NCI-H2196 (cell line): ENCODE measurements at regions not wholly inside any gene's neighbourhood (a gene's known extent, or its start where the extent isn't known, plus 50 kb on each side); places are given as distances from the start of the nearest gene placed in this dataset.

ENCODE experiments used
- DNase-seq: peaks from one replicate; lab custom pipeline; 2025; ENCODE audit not compliant: unreplicated experiment; lab: John Stamatoyannopoulos, UW

DNA sequence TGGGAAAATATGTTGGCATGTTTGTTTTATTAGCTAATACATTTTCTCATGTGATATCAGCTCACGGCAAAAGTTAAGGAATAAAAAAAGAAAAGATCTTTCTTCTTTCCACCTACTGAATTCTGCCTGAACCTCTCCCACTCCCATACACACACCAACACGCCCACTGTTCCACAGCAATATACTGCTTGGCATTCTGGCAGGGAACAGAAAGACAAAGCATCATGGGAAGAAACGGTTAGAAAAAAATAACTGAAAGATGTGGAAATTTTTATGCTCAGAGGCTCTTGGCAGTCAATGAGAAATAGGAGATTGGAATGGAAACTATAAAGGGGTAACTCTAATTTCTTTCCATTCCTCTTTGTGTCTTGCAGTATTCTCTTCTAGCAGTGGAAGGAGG, 268.5 kb downstream of the FOXG1 start:
- no peak for DNase-seq

DNA sequence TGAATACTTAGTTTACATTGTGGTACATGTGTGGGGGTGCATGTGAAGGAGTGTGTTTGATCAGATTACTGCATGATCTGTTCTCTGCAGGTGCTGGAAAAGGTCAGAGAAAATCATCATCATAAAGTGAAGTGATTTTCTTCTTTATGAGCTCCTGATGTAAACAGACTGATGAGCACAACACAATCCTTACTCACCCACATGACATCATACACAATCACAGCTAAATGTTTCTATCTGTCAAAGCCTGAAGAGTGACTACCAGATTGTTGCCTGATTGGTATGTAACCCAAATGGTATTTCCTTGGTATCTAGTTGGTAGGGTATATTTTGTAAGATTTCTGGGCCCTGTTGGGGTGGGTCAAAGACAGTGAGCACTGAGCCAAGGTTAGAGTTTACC, 270.8 kb downstream of the FOXG1 start:
- no peak for DNase-seq

DNA sequence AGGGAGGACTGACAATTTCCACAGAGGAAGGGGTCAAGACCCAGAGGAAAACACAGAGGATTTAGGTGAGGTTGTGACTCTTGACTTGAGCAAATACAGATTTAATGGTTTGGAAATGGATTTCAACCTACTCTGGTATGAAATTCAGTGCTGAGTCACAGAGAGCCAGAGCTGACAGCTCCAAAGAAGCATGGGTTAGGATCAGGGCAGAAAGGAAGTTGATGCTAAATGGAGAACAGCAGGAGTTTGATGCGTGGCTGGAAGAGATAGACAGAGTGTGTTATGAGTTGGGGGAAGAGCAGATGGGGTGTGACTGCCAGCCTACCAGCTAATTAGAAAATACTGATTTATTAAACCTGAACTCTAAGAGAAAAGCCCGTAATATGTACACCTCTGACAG, 272.6 kb downstream of the FOXG1 start:
- DNase-seq = no peak

DNA sequence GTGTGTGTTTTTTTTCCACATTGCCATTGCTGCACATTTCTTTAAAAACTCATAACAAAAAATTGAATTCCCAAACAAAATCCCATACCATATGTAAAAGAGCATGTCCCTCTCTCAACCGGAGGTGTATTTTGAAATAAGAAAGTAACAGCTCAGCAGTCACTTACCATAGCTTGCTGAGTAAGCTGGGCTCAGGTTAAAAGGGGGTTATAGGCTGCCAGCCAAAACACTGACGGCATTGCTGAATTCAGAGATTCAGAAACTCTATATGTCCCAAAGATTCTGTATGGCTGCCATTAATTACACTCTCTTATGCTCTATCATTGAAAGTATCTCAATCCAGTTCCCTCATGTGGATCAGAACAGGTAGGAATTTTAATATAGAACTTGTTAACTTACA, 276.0 kb downstream of the FOXG1 start:
- no peak for DNase-seq

DNA sequence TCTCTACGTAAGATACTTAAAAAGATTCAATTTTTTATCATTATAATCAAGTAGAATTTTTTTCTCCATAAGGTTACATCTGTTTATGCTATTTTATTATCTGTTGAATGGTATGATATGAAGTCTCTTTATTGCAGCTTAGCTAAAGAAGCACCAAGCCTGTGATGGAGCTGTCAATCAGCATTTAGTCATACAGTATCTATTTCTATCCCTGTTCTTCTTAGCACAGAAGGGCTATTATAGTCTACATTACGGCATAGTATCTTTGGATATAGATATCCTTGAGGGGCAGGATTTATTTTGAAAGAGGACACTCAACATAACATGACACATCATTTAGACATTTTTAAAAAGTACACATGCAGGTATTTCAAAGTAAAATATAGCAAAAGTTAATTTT, 277.1 kb downstream of the FOXG1 start:
- DNase-seq = no peak

DNA sequence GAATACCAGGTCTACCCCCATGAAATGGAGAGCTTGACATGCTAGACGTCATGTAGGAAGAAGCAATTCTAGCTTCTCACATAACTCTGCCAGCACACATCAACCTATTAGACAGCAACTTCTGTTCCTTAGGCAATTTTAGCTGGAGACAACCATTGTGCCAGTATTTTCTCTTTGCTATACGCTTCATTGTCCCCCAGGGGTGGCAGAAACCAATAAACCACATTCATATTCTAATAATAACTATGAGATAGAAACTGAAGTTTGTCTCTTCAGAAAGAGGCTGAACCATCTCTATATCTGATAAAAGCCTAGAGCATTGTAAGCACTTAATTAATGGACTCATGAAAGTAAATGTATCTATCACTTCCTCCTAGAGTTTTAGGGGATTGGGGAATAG, 278.6 kb downstream of the FOXG1 start:
- no peak for DNase-seq

DNA sequence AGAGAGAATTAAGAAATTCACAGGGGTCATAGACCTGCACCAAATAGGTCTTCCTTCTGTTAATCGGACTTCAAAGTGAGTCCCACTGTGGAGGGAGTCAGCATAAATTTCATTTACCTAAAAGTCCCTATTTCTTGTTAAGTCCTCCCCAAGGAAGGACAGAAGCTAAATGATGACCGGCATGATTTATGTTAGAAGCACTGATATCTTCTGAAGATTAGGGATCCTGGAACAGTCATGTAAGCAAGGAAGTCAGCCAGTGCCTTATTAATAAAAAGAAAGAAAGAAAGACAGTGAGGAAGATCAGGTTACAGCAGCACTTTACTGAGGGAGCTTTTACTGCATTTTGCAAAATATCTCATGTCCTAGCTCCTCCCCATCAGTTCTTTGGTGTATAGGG, 287.5 kb downstream of the FOXG1 start:
- no peak for DNase-seq

DNA sequence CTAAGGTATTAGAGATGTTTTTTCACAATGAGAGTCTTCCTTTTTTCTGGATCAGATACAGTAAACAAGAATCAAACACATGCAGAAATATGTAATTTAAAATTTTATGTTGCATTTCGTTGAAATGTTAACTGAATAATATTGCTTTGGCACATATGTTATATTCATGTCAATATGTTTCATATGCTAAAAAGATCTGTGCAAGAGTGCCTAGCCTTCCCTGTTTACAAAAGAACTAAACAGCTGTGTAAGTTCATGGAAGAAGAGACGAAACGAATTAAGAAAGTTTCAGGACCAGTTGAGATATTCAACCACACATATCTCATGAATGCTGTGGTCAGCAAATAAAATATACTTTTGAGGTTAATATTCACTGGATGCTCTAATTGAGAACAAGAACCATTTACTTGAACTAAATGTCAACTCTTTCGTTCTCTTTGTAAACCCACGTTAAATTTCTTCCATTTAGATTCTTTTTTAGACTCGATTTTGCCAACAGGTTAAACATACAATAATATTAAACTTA, 289.5 kb downstream of the FOXG1 start:
- no peak for DNase-seq

DNA sequence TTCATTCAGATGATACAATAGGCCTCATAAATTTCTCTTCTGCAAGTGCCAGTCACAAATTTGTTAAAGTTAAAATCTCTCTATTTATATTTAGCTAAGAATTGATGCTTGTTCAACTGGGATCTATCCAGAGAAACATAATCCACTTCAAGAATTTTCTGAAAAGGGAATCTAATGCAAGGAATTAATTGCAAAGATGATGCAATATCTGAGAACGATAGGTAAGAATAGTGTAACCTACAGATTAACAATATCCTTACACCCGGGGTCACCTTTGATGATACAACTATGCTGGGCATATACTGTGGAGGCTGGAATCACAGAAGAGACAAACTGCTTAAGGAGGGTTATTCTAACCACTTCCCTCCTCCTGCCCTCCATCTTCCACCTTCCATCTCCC, 295.1 kb downstream of the FOXG1 start:
- no peak for DNase-seq

DNA sequence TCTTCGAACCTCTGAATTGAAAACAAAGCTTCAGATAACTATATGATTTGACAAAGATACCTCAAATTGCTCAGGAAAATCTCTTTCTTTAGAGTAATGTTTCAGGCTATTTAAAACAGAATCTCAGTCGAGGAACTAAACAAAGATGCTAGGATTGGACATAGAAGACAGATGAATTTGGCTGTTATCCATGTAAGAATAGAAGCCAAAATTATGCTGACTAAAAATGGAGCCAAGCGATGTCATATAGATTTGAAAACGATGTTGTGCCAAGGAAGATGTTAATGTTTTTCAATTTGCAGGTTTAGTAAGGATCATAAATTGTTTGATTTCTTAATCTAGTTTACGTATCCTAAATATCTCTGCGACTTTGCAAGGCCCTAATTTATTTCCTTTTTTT, 295.9 kb downstream of the FOXG1 start:
- no peak for DNase-seq

DNA sequence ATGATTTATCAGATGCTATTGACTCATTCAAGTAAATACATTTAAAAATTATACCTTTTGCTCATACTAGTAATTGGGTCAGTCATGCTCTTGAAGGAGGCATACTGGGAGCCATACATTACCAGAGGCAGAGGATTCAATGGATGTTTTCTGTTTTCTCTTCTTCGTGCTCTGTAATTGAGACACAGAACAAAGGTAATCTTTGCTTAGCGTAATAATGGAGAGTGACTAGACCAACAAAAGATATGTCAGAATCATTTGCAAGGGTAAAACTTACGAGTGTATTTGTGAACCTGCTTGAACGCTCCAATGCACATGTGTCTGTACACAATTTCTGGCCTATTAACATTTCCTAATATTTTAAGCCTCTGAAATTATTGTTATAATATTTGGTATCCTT, 296.4 kb downstream of the FOXG1 start:
- no peak for DNase-seq

DNA sequence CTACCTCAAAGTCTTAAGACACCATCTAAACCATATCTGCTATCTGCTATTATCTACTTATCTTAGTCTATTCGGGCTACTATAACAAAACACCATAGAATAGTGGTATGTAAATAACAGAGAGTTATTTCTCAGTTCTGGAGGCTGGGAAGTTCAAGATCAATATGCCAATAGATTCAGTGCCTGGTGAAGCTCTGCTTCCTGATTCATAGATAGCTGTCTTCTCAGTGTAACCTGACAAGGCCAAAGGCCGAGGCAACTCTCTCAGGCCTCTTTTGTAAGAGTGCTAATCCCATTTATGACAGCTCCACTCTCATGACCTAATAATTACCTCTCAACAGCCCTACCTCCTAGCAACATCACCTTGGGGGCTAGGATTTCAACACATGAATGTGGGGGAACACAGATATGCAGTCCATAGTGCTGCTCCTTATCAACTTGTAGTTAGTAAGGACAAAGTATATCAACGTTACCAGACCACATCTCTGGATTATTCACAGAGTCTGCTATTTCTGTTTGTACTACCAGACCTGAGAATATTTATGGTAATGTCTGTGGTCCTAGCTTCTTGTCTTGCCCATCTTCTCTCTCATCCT, 297.8 kb downstream of the FOXG1 start:
- no peak for DNase-seq

DNA sequence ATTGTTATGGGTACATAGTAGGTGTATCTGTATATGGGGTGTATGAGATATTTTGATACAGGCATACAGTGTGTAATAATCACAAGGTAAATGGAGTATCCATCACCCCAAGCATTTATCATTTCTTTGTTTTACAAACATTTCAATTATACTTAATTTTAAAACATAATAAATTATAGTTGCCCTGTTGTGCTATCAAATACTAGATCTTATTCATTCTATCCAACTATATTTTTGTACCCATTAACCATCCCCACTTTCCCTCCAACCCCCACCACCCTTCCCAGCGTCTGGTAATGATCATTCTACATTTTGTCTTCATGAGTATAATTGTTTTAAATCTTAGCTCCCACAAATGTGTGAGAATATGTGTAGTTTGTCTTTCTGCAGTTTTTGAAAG, 302.6 kb downstream of the FOXG1 start:
- no peak for DNase-seq

DNA sequence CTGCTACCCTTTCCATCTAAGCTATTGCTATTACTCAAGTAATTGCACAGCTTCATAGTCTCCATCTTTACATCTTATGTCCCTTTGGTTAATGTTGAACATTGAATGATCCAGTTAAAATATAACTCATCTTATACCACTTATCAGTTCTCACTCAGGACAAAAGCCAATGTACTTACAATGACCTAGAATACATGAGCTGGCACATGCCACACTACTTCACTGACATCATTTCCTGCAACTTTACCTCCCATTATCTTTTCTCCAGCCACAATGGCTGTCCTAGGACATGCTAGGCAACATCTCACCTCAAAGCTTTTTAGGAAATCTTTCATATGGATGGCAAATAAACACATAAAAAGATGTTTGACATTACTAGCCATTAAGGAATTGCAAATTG, 309.2 kb downstream of the FOXG1 start:
- no peak for DNase-seq

DNA sequence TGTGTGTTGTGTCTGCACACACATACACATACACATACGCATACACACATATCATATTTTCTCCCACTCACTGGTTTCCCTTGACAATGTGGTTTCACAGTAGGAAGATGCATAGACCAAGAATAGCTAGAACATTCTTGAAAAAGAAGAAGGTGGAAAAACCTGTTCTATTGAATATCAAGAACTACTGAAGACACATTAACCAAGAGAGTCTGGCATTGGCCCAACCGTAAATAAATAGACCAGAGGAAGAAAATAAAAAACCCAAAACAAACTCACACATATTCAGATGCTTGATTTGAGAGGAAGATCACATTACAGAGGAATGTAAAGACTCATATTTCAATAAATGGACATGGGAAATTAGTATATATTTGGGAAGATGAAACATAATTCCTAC, 311.3 kb downstream of the FOXG1 start:
- peak; percentile 11 for DNase-seq

DNA sequence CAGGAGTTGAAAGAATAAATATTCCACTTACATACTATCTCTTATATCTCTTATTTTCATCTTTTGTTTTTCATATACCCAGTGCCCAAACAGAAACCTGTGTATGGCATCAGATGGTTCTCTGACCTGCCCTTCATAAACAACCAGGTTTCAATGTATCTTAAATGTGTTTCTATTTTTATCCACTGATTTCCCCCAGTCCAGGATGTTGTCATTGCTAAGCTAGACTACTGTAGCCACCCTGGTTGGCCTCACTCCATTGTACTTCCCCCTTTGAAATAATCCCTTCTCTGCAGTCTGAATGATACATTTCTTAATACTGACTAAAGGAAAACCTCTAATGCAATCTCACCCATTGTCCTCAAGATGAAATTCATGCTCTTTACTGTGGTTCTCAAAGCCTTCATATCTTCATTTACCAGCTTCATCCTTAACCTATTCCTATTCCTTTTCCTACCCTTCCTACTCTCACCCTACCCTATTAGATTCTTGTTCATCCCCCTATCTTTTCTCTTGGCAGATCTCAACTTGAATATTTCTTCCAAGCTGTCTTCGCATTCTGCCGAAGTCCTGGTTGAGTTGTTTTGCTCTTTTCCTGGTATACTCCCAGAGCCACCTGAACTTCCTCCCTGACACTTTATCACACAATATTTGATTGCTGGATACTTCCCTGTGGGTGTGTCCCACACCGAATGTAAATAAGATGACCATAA, 312.4 kb downstream of the FOXG1 start:
- no peak for DNase-seq

DNA sequence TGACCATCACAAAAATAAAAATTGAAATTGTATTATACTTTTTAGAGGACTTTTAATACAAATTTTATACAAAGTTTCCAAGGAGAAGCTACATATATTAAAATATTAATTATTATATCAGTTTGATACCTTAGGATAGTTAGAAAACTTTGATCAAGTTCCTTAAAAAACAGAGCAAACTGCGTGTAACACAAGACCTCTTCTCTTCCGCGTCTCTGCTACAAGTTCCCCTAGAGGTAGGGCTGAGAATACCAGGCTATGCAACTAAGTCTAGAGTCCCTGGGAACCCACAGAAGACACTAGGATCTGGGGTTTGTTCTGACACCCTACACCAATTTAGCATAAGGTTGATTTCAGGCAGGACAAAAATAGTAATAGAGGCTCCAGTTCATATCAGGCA, 319.0 kb downstream of the FOXG1 start:
- DNase-seq = no peak

DNA sequence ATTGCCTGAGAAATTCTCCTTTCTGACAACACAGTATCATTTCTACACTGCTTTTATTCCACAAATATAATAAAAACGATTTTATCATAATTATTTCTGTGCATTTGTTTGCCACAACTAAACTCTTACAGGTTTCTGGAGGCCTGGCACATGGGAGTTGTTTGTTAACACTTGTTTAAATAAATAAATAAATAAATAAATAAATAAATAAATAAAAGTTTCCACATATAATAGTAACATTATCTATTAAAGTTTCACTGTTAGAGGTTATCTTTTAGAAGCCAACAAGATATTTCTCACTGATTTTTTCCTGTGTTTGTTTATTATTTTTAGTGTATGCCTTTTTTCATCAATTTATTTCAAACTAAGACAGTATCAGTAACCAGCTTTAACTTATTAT, 323.3 kb downstream of the FOXG1 start:
- no peak for DNase-seq

DNA sequence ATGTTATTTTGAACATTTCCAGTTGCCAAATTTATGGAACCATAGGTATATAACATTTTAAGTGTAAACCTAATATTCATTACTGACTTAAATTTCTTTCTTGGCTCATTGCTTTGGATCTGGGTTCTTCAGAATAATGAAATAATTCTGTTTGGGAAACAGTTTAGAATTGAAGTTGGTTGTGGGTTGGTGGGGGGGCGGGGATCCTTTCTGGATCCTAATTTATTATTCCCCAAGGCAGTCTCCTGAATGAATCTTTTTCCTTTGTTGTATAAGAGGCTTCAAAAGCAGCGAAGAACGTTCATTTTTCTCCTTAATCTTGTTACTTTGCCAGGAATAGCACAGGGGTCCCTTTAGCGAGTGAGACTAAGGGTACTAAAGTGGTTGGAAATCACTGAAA, 325.5 kb downstream of the FOXG1 start:
- DNase-seq = no peak

DNA sequence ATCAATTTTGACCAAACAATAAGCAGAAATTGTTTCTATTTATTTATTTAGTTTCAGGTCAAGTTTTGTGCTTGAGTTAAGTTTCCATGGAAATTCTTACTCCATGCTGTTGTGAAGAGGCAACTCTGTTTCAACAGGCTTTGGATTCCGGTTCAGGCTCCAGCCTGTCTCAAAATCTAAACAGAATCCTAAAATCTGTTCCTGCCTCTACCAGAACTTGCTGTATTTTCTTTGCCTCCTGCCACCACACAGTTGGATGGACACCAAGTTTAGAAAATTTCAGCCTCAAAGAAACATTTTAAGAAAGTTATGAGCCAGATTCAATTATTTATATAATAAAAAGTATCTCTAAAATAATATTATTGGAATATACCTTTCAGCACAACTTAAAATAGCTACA, 330.9 kb downstream of the FOXG1 start:
- DNase-seq = no peak

DNA sequence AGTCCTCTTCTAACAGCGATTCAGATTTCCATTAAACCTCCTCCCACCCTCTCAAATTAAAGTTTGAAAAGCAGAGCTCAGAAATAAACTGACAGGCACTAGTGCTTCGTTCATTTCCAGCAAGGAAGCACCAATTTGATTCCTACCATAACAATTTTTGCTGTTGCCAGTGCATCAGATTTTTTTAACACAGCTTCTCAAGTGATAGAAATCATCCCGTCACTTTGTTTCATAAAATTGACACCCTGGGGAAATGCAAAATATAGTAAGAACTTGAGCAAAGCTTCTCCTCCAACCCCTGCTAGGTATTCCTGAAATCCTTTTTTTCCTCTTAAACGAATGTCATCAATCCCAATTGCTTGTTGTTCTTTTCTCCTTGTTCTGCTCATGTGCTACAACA, 332.1 kb downstream of the FOXG1 start:
- DNase-seq = no peak

DNA sequence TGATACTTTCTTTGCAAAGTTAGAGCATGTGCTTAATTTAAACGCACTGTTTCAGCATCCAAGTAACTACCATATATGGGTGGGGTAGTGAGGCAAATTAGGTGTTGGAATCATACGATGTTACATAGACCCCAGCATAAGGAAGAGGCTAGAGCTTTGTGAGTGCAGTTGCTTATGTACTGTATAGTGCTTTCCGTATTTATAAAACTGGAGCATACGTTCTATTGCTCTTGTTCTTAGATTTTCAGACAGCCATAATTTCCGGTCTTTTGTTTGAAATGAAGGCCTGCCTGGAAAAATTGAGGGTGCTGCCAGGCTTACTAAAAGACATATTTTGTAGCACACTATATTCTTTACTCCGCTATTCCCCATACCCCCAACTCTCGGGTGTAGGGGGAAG, 335.7 kb downstream of the FOXG1 start:
- no peak for DNase-seq

DNA sequence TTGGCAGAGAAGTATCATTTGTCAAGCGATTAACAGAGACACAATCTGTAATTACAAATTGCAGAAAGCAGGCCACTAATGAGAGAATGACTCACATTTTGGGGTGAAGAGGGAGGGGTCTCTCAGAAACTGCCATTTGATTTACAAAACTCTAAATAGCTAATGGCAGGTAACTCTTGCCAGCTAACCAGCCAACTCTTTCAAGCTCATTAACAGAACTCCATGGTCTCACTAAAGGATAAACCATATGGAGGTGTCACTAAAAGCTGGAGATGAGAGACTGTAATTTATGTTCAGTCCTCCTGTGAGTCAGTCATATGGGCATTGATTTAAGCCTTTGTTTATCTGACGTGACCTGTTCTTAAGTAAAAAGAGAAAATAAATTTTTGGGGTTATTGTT, 336.4 kb downstream of the FOXG1 start:
- DNase-seq = no peak
